GM13976 (cell line): ENCODE measurements at regions not wholly inside any gene's neighbourhood (a gene's known extent, or its start where the extent isn't known, plus 50 kb on each side); places are given as distances from the start of the nearest gene placed in this dataset.

Source experiments
- DNase-seq: peaks from one replicate; pipeline ENCODE4 v3.0.0; 2012; ENCODE audit warnings: low spot score
- in situ Hi-C: fragments of 300-500 bp; cut with MboI; formaldehyde crosslinking; loops from one replicate; pipeline ENCODE4 v1.12.0; 2022; ENCODE audit warnings: low sequenced_read_pairs, mixed read lengths, inconsistent platforms; ENCODE audit not compliant: unreplicated experiment
- TF ChIP-seq, protein P1 (sequence below): IDR thresholded peaks from 2 replicates; pipeline ENCODE4 v1.5.1; 2012; ENCODE audit warnings: borderline replicate concordance, mild to moderate bottlenecking; ENCODE audit not compliant: insufficient read depth; ENCODE audit errors: extremely low read depth, missing control alignments, control extremely low read depth

DNA sequence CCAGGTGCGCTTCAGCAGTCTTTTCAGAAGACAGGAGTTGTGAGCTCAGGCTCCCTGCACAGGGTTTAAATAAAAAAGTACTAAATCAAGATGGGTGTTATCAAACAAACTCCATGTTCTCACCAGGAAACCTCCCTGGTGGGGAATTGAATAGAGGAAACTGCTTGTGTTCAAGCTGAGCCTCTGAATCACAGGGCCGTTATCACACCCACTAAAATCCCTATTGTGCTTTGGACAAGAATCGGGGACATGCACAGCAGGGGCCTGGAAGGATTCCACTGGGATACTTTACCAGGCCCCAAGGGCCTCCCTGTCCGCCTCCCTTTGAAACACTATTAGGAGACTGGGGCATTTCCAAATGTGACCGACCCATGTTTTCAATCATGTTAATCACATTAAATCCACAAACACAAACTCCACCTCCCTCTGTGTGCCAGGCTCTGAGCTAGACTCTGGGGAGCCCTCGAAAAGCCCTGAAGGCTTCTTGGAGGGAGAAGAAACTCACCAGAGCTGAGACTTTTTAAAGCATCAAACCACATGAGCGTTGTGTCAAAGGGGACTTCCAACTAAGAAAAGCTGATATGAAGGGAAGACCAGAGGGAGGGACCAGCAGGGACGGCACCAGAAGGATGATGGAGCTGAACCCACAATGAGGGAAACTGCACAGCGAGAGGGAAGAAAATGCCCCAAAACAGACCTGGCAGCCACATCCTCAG, 458.7 kb upstream of the ID2 start:
- in situ Hi-C loops = no loop called here
- DNase-seq = no peak
- TF ChIP-seq, protein P1, sequence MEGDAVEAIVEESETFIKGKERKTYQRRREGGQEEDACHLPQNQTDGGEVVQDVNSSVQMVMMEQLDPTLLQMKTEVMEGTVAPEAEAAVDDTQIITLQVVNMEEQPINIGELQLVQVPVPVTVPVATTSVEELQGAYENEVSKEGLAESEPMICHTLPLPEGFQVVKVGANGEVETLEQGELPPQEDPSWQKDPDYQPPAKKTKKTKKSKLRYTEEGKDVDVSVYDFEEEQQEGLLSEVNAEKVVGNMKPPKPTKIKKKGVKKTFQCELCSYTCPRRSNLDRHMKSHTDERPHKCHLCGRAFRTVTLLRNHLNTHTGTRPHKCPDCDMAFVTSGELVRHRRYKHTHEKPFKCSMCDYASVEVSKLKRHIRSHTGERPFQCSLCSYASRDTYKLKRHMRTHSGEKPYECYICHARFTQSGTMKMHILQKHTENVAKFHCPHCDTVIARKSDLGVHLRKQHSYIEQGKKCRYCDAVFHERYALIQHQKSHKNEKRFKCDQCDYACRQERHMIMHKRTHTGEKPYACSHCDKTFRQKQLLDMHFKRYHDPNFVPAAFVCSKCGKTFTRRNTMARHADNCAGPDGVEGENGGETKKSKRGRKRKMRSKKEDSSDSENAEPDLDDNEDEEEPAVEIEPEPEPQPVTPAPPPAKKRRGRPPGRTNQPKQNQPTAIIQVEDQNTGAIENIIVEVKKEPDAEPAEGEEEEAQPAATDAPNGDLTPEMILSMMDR = no peak

DNA sequence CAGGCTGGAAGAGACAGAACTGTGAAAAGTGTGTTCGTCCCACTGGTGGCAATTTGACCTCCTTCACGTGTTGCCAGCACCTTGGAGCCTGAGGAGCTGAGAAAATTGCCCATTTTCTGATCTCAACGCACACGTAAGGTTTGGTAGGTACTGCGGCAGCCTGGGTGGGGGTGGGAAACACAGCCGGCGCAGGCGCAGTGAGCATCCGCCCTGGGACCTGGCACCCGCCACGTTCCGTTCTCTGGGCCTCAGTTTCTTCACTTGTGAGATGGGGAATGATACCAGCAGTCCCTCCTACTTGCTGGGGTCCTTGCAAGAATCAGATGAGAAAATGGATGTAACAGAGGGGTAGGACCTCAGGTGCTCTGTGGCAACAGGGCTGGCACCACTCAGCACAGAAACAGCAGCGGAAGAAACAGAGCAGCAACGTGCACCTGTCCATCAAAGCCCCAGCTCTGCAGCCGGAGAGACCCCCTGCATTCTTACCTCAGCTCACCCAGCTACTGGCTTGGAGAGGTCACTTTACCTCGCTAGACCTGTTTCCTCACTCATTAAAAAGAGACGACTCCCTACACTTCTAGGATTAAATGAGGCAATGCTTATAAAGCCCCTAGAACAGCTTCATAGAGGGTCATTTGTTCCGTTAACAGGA, 458.0 kb upstream of the ID2 start:
- in situ Hi-C loops = no loop called here
- TF ChIP-seq, protein P1 = no peak
- DNase-seq = no peak

DNA sequence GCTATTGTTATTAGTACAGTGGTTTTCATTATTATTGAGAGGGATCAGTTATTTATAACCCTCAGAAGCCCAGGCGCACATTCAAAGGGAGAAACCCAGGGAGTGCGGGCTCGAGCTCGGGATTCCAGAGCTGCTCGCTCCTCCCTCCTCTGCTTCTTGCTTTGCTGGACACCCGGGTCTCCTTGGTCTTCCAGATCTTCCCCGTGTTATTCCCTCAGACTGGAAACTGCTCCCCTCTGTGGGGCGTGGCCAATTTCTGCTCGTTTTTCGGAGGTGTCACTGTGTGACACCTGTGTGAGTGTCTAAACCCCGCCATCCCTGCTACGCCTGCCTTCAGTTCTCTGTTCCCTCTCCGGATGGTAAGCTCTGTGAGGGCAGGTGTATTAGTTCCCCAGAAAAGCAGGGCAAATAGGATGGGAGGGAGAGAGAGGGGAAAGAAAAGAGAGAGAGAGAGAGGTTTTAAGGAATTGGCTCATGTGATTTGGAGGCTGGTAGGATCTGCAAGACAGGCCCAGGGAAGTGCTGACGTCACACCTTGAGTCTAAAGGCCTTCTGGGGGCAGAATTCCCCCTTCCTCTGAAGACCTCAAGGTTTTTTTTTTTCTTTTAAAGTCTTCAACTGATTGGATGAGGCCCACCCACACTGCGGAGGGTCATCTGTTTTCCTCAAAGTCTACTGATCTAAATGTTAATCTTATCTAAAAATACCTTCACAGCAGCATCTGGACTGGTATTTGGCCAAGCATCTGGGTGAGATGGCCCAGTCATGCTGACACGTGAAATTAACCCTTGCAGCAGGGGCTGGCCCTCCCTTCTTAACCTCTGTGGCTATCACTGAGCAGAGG, 457.3 kb upstream of the ID2 start:
- TF ChIP-seq, protein P1 = no peak
- in situ Hi-C loops = no loop called here
- no peak for DNase-seq

DNA sequence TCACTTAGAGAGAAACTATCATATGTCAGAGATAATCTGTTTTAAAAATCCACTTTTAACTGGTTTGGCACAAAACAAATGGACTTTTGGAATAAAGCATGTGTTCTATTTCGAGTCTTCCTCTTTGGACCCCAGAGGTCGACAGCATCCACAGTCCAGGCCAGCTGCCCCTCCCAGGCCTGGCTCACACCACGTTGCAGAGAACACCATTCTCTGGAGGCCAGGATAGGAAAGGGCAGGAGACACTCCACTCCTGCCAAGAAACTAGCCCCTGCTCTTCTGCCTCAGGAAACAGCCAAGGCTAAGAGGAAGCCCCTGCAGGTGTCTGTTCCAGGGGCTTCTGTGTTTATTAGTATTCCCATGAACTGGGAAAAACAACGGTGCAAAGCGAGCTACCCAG, 456.6 kb upstream of the ID2 start:
- no peak for DNase-seq
- in situ Hi-C loops = no loop called here

DNA sequence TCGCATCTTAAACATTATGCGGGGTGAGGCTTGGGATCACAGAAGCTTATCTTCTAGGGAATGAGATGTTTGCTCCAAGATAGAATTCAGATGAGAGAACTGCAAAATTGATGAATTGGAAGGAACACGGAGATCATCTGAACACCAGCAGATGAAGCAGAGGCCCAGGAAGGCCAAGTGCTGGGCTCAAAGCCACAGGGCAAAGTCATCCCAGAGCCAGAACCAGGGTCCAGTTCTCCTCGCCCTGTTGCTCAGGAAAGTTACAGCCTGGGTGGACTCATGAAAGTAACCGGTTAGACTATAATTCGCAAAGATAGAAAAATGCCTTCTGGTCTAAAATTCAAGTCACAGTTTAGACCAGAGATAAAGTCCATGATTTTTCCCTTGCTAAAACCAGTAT, 456.1 kb upstream of the ID2 start:
- DNase-seq = no peak
- TF ChIP-seq, protein P1 = no peak
- in situ Hi-C loops = no loop called here

More for the DNA sequence above, 456.6 kb upstream of the ID2 start:
- TF ChIP-seq, protein P1 = no peak

DNA sequence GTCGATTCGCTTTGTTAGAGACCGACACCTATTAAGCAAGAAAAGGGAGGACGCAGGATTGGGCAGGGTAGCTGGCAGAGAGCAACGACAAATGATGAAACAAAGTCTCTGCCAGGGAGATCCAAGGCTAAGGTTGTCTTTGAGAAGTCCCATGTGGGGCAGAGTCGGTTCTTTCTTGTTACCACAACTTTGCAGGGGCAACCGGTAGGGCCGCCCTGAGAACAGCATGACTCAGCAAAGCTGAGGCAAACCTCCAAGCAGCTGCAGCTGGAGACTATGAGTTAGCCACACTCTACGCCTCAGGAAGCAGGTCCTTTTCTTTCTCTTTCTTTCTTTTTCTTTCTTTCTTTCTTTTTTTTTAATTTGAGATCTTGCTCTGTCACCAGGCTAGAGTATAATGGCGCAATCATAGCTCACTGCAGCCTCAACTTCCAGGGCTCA, 452.3 kb upstream of the ID2 start:
- DNase-seq = peak; percentile 61

More for the DNA sequence above, 452.3 kb upstream of the ID2 start:
- TF ChIP-seq, protein P1 = no peak
- in situ Hi-C loops = no loop called here
